HepG2 (cell line): ENCODE measurements at regions not wholly inside any gene's neighbourhood (a gene's known extent, or its start where the extent isn't known, plus 50 kb on each side); places are given as distances from the start of the nearest gene placed in this dataset.

Source experiments
- ATAC-seq: fragments of 200-7000 bp; cut with Tn5 transposase; 3 replicates; pipeline ENCODE4 v1.9.1; 2020; ENCODE audit warnings: mild to moderate bottlenecking, moderate library complexity
- BruUV-seq: library from RNA; stranded (reverse); fragments of 400-500 nt; replicated peaks from 2 replicates; lab custom pipeline; 2021; lab: Mats Ljungman, UMichigan
- CTCF ChIA-PET: fragments of 300-600 bp; formaldehyde crosslinking; extraction: SDS; loops from one replicate; lab custom pipeline; 2021; ENCODE audit warnings: low total read pairs, inconsistent platforms, low intra/inter-chr PET ratio; lab: Yijun Ruan, JAX
- POLR2A ChIA-PET: fragments of 350-600 bp; sonication (Branson Sonifier 250); formaldehyde crosslinking; loops from one replicate; lab custom pipeline; 2020; ENCODE audit warnings: antibody characterized with exemption, inconsistent platforms; lab: Yijun Ruan, JAX
- DNase-seq: peaks from one replicate; pipeline ENCODE4 v3.0.0-alpha.2; 2015; ENCODE audit warnings: low spot score
- FAIRE-seq: peaks from 3 replicates; lab custom pipeline; 2011; peaks lifted over from hg19 to GRCh38; lab: Jason Lieb, UNC
- H2AFZ ChIP-seq: one replicate; pipeline ENCODE4 v1.6.1; 2011; ENCODE audit warnings: low read length, inconsistent platforms
- H3K27ac ChIP-seq: fragments of 300-600 bp; 3 replicates; pipeline ENCODE4 v1.8.0; 2011; ENCODE audit warnings: mixed run types, mild to moderate bottlenecking, mixed read lengths, low read length, inconsistent platforms; ENCODE audit not compliant: insufficient read depth; ENCODE audit errors: extremely low read length
- H3K27me3 ChIP-seq, 2 experiments: fragments of 200-600 bp in 1 of 2; 2 replicates in 1 of 2; 3 replicates in 1 of 2; pipeline versions ENCODE4 v1.6.0 to v1.8.0; 2011; ENCODE audit warnings: low read length in 2 of 2, mild to moderate bottlenecking in 2 of 2, moderate library complexity in 2 of 2, inconsistent platforms in 1 of 2; ENCODE audit not compliant: insufficient read depth in 2 of 2, control insufficient read depth in 1 of 2
- H3K36me3 ChIP-seq, 2 experiments: fragments of 200-600 bp in 1 of 2; replicated peaks in 1 of 2; 2 replicates in 1 of 2; 3 replicates in 1 of 2; pipeline versions ENCODE4 v1.5.1 to v1.8.0; 2011; ENCODE audit warnings: low read length in 2 of 2, inconsistent platforms in 1 of 2; ENCODE audit not compliant: insufficient read depth in 2 of 2, control insufficient read depth in 1 of 2
- H3K4me1 ChIP-seq: 2 replicates; pipeline ENCODE4 v1.5.1; 2012; ENCODE audit warnings: low read length, inconsistent platforms; ENCODE audit not compliant: insufficient read depth
- H3K4me2 ChIP-seq: 2 replicates; pipeline ENCODE4 v1.6.0; 2011; ENCODE audit warnings: low read depth, low read length, inconsistent platforms
- H3K4me3 ChIP-seq, 3 experiments: fragments of 200-600 bp in 1 of 3; sonication (generic), shearing (Covaris generic) in 1 of 3; replicated peaks in 1 of 3; 2 replicates each; pipeline ENCODE4 v1.5.1; 2011 to 2016; ENCODE audit warnings: low read length in 3 of 3, inconsistent platforms in 2 of 3, low read depth in 2 of 3, mild to moderate bottlenecking in 2 of 3, control low read depth in 1 of 3, mixed read lengths in 1 of 3; ENCODE audit not compliant: insufficient read depth in 1 of 3
- H3K79me2 ChIP-seq: one replicate; pipeline ENCODE4 v1.6.1; 2011; ENCODE audit warnings: low read length, inconsistent platforms; ENCODE audit not compliant: insufficient read depth
- H3K9ac ChIP-seq: 2 replicates; pipeline ENCODE4 v1.6.0; 2011; ENCODE audit warnings: mild to moderate bottlenecking, low read depth, low read length, inconsistent platforms; ENCODE audit not compliant: insufficient read depth
- H3K9me3 ChIP-seq: 2 replicates; pipeline ENCODE4 v1.5.1; 2012; ENCODE audit warnings: mild to moderate bottlenecking, low read length
- H4K20me1 ChIP-seq: 2 replicates; pipeline ENCODE4 v1.6.0; 2011; ENCODE audit warnings: inconsistent platforms, mild to moderate bottlenecking, low read length, moderate library complexity; ENCODE audit not compliant: insufficient read depth
- KDM2A ChIP-seq: sonication (generic); formaldehyde crosslinking; IDR thresholded peaks from 2 replicates; pipeline ENCODE4 v1.4.0; 2020; ENCODE audit warnings: low read depth, missing genetic modification reagents, borderline replicate concordance
- MLX ChIP-seq: IDR thresholded peaks from 2 replicates; pipeline ENCODE4 v1.6.1; 2016
- NR0B2 ChIP-seq: sonication (generic); formaldehyde crosslinking; IDR thresholded peaks from 2 replicates; pipeline ENCODE4 v1.4.0; 2020; ENCODE audit warnings: mild to moderate bottlenecking, missing genetic modification reagents
- PREB ChIP-seq: sonication (generic); formaldehyde crosslinking; IDR thresholded peaks from 2 replicates; pipeline ENCODE4 v1.4.0; 2020; ENCODE audit warnings: missing genetic modification reagents
- RAD51 ChIP-seq: fragments of 450-650 bp; IDR thresholded peaks from 2 replicates; pipeline ENCODE4 v1.6.1; 2016; ENCODE audit warnings: borderline replicate concordance
- RFX5 ChIP-seq: IDR thresholded peaks from 2 replicates; pipeline ENCODE4 v1.6.1; 2011; ENCODE audit warnings: low read depth, low read length, improper control_type of control experiment
- SRSF4 ChIP-seq: fragments of 200-400 bp; formaldehyde crosslinking; IDR thresholded peaks from one replicate; pipeline ENCODE4 v1.6.1; 2018; ENCODE audit warnings: mild to moderate bottlenecking, low read depth, low read length, moderate library complexity; ENCODE audit not compliant: poor library complexity, severe bottlenecking
- TERF1 ChIP-seq: sonication (generic); formaldehyde crosslinking; IDR thresholded peaks from 2 replicates; pipeline ENCODE4 v1.8.0; 2022; ENCODE audit warnings: mild to moderate bottlenecking, missing genetic modification reagents, moderate library complexity
- ZBTB34 ChIP-seq: sonication (generic); formaldehyde crosslinking; IDR thresholded peaks from 2 replicates; pipeline ENCODE4 v1.8.0; 2022; ENCODE audit warnings: mild to moderate bottlenecking, missing genetic modification reagents
- ZNF407 ChIP-seq: sonication (generic); formaldehyde crosslinking; IDR thresholded peaks from one replicate; pipeline ENCODE4 v1.5.1; 2020; ENCODE audit warnings: mild to moderate bottlenecking, missing genetic modification reagents; ENCODE audit errors: not compliant biosample characterization
- ZNF878 ChIP-seq: sonication (generic); formaldehyde crosslinking; IDR thresholded peaks from 2 replicates; pipeline ENCODE4 v1.8.1; 2023; ENCODE audit warnings: mild to moderate bottlenecking, missing genetic modification reagents, moderate library complexity
- WGBS: methylation state at CpG from one replicate; pipeline ENCODE4 v1.1.6; 2017; ENCODE audit warnings: low lambda C conversion rate; 5-methylcytosine and 5-hydroxymethylcytosine counted together
- in situ Hi-C: cut with HindIII; loops from 2 replicates; pipeline ENCODE4 v1.10.0; 2017; ENCODE audit warnings: low pct_unique_long_range_greater_than_20kb; ENCODE audit not compliant: extremely low pct_ligation_motif_present
- intact Hi-C: fragments of 100-400 bp; cut with micrococcal nuclease; formaldehyde crosslinking; loops from one replicate; pipeline ENCODE4 v1.10.0; 2022; ENCODE audit not compliant: unreplicated experiment

GRCh38 chr16:50950955-50951354, 200.1 kb downstream of the SALL1 start:
- 37% methylated on average over 3 of the region's 3 CpGs for WGBS
- Histone ChIP-seq H3K27ac (no peak overlapping the region), H3K79me2 (no peaks in the 10 kb centered on the region), H3K4me3 (no peak overlapping the region), H3K27me3 (no peaks in the 10 kb centered on the region; a peak in 2 of 5 replicates), H3K4me2 (no peak overlapping the region), H3K9ac (no peak overlapping the region), H4K20me1 (no peaks in the 10 kb centered on the region), H3K4me1 (no peaks in the 10 kb centered on the region), H3K36me3 (no peaks in the 10 kb centered on the region), H2AFZ (no peak overlapping the region), H3K9me3 (no peaks in the 10 kb centered on the region)
- DNase-seq (no peak), FAIRE-seq (no peak), ATAC-seq (no peak)
- intact Hi-C loops (loop anchor here (1.0 kb wide), 1 partner anchor 46 kb away; no protein-coding TSS in a partner anchor), in situ Hi-C loops (no loop called here)
- POLR2A ChIA-PET = no interaction called here
- CTCF ChIA-PET = no interaction called here
- BruUV-seq = no TSS peak
- TF ChIP-seq TERF1 (no peak), ZNF407 (CRISPR knock-in tag) (no peak), MLX (no peak), NR0B2 (CRISPR knock-in tag) (no peak), RFX5 (no peak), ZNF878 (CRISPR knock-in tag) (no peak), RAD51 (no peak), ZBTB34 (no peak), KDM2A (CRISPR knock-in tag) (no peak), PREB (CRISPR knock-in tag) (no peak), SRSF4 (no peak)
